ENCODE measurements at regions not wholly inside any gene's neighbourhood (a gene's known extent, or its start where the extent isn't known, plus 50 kb on each side); places are given as distances from the start of the nearest gene placed in this dataset.

- TF ChIP-seq CTCF (IDR thresholded peaks at IDR 0.05) = no peak
- Histone ChIP-seq H3K9me3 (no peaks in the 10 kb centered on the region), H3K4me1 (peaks cover 0 to 2% (median 0%) of the 10 kb centered on the region in 4 donors), H3K27me3 (no peaks in the 10 kb centered on the region), H3K36me3 (no peaks in the 10 kb centered on the region), H3K4me3 (no peak overlapping the region), H3K27ac (no peak overlapping the region)
- no peak for DNase-seq
- intact Hi-C loops (cut with DNase I; ENCODE audit: low total_unique reads) = no loop called here
These were observed 55.7 kb upstream of the HS3ST5 start for GRCh38 chr6:114398481-114398880.
